B cell (primary cell): ENCODE measurements at regions not wholly inside any gene's neighbourhood (a gene's known extent, or its start where the extent isn't known, plus 50 kb on each side); places are given as distances from the start of the nearest gene placed in this dataset.

Source experiments
- EZH2 ChIP-seq: IDR thresholded peaks from 2 replicates; pipeline ENCODE4 v1.6.1; 2012; ENCODE audit warnings: borderline replicate concordance, low read depth, mild to moderate bottlenecking, moderate library complexity, low read length; ENCODE audit not compliant: insufficient read depth, poor library complexity, severe bottlenecking
- TF ChIP-seq, protein P1 (sequence below): fragments of 200-600 bp; IDR thresholded peaks from one replicate; pipeline ENCODE4 v1.8.0; 2022; ENCODE audit warnings: antibody characterized with exemption, mild to moderate bottlenecking

GRCh38 chr2:34159901-34160300, 560.8 kb upstream of the FAM98A start:
- TF ChIP-seq, protein P1, sequence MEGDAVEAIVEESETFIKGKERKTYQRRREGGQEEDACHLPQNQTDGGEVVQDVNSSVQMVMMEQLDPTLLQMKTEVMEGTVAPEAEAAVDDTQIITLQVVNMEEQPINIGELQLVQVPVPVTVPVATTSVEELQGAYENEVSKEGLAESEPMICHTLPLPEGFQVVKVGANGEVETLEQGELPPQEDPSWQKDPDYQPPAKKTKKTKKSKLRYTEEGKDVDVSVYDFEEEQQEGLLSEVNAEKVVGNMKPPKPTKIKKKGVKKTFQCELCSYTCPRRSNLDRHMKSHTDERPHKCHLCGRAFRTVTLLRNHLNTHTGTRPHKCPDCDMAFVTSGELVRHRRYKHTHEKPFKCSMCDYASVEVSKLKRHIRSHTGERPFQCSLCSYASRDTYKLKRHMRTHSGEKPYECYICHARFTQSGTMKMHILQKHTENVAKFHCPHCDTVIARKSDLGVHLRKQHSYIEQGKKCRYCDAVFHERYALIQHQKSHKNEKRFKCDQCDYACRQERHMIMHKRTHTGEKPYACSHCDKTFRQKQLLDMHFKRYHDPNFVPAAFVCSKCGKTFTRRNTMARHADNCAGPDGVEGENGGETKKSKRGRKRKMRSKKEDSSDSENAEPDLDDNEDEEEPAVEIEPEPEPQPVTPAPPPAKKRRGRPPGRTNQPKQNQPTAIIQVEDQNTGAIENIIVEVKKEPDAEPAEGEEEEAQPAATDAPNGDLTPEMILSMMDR = no peak
- TF ChIP-seq EZH2 = no peak
